ENCODE measurements at regions not wholly inside any gene's neighbourhood (a gene's known extent, or its start where the extent isn't known, plus 50 kb on each side); places are given as distances from the start of the nearest gene placed in this dataset.
"Not testable (repeated sequence)": the region's sequence is repeated elsewhere in the genome, so short reads cannot be mapped to it uniquely, and the experiment has no call there.

- no peak for DNase-seq
Observed at GRCh38 chrX:125202591-125203248, 117.0 kb upstream of the TEX13C start.

GRCh38 chrX:125203365-125203736 is 116.3 kb upstream of the TEX13C start:
- no peak for DNase-seq

GRCh38 chrX:125203737-125204578 is 115.7 kb upstream of the TEX13C start:
- peak; percentile 28 for DNase-seq

- DNase-seq, result no peak
Observed at GRCh38 chrX:125204681-125205132, 115.0 kb upstream of the TEX13C start.

GRCh38 chrX:125205133-125205917 is 114.3 kb upstream of the TEX13C start:
- peak; percentile 32 for DNase-seq

- no peak for DNase-seq
Observed at GRCh38 chrX:125205918-125206665, 113.6 kb upstream of the TEX13C start.

GRCh38 chrX:125210146-125210545 is 109.5 kb upstream of the TEX13C start:
- no peak for DNase-seq

GRCh38 chrX:125219852-125220251 is 99.8 kb upstream of the TEX13C start:
- no peak for DNase-seq

GRCh38 chrX:125236955-125237354 is 82.7 kb upstream of the TEX13C start:
- peak; percentile 11 for DNase-seq

GRCh38 chrX:125248931-125249330 is 70.7 kb upstream of the TEX13C start:
- no peak for DNase-seq

- DNase-seq, result not testable (repeated sequence)
Observed at GRCh38 chrX:125255759-125256158, 63.9 kb upstream of the TEX13C start.

- DNase-seq, result no peak
Observed at GRCh38 chrX:125262836-125263235, 56.8 kb upstream of the TEX13C start.

GRCh38 chrX:125266153-125266660 is 53.5 kb upstream of the TEX13C start:
- no peak for DNase-seq

Measured in activated CD4-positive, alpha-beta T cell treated with anti-CD3 and anti-CD28 coated beads, Interleukin-2, Interleukin-6, amounts not matched to agents 100 ng/mL and 50 ng/mL, durations not matched to agents 16 hours and 8 hours (primary cell).